Right renal pelvis (tissue), 4 donors: ENCODE measurements at regions not wholly inside any gene's neighbourhood (a gene's known extent, or its start where the extent isn't known, plus 50 kb on each side); places are given as distances from the start of the nearest gene placed in this dataset.

ENCODE experiments used
- DNase-seq, 4 donors: peaks; one replicate each; pipeline ENCODE4 v3.0.0-alpha.2; 2013; ENCODE audit warnings: low read depth in 4 of 4, low spot score in 3 of 4, missing footprints in 1 of 4

- DNase-seq: no peak
Measured at GRCh38 chr10:5305374-5305773, 59.4 kb upstream of the UCN3 start.

DNA sequence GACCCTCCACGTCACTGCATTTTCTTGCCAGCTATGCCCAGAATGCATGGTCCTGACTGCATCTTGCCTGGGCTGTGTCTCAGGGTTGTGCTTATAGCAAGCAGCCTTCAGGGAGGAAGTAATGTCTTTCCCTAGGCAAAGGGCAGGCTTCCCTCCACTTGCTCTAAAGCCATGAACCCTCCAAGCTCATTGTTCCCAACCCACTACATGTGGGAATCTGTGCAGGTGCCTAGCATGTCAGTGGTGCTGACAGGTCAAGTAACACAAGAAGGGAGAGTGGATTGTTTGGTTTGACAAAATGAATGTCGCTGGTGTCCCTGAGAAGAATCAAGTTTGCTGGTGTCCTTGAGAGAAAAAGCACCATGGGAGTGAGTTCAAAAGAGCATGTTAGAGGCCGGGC is 53.9 kb upstream of the UCN3 start:
- DNase-seq: no peak

- DNase-seq: no peak
Measured at GRCh38 chr10:5311617-5312016, 53.1 kb upstream of the UCN3 start.

DNA sequence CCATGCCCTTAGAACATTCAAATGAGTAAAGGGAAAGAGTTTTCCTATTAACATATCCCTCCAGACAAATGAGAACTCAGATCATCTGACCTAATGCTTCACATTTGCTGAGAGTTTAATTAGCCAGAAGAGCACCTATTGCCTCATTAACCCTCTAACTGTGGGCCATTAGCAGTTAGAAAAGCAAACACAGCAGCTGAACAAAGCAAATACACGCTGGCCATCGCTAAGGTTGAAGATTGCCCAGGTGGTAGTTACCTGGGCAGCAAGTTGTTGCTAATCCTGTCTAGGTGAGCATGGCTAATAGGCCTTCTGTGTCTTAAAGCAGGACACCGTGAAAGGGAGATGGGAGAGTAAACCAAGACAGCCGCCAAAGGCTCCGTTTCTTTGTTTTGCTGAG is 49.9 kb upstream of the UCN3 start:
- DNase-seq: no peak
